Astrocyte (in vitro differentiated cells and primary cell): ENCODE measurements at regions not wholly inside any gene's neighbourhood (a gene's known extent, or its start where the extent isn't known, plus 50 kb on each side); places are given as distances from the start of the nearest gene placed in this dataset.
"Not testable (repeated sequence)": the region's sequence is repeated elsewhere in the genome, so short reads cannot be mapped to it uniquely, and the experiment has no call there.

ENCODE experiments used
- DNase-seq: peaks from one replicate; pipeline ENCODE4 v3.0.0-alpha.2; 2010; ENCODE audit warnings: low read depth
- FAIRE-seq: peaks from 2 replicates; lab custom pipeline; 2011; peaks lifted over from hg19 to GRCh38; lab: Jason Lieb, UNC
- H2AFZ ChIP-seq: 2 replicates; pipeline ENCODE4 v1.6.0; 2012; ENCODE audit warnings: low read depth, low read length, inconsistent platforms
- H3K27ac ChIP-seq: 2 replicates; pipeline ENCODE4 v1.5.1; 2011; ENCODE audit warnings: low read depth, low read length, inconsistent platforms
- H3K27me3 ChIP-seq: 2 replicates; pipeline ENCODE4 v1.6.0; 2011; ENCODE audit warnings: low read length, inconsistent platforms; ENCODE audit not compliant: insufficient read depth
- H3K36me3 ChIP-seq: 2 replicates; pipeline ENCODE4 v1.5.1; 2011; ENCODE audit warnings: low read length, inconsistent platforms; ENCODE audit not compliant: insufficient read depth
- H3K4me1 ChIP-seq: 2 replicates; pipeline ENCODE4 v1.5.1; 2011; ENCODE audit warnings: low read length, inconsistent platforms; ENCODE audit not compliant: insufficient read depth
- H3K4me2 ChIP-seq: 2 replicates; pipeline ENCODE4 v1.6.0; 2012; ENCODE audit warnings: low read length, inconsistent platforms
- H3K4me3 ChIP-seq: 2 replicates; pipeline ENCODE4 v1.5.1; 2011; ENCODE audit warnings: low read depth, mild to moderate bottlenecking, low read length, inconsistent platforms; ENCODE audit not compliant: insufficient read depth
- H3K79me2 ChIP-seq: 2 replicates; pipeline ENCODE4 v1.6.0; 2012; ENCODE audit warnings: mild to moderate bottlenecking, low read length, inconsistent platforms; ENCODE audit not compliant: insufficient read depth
- H3K9ac ChIP-seq: 2 replicates; pipeline ENCODE4 v1.6.0; 2012; ENCODE audit warnings: mild to moderate bottlenecking, low read length, inconsistent platforms
- H3K9me3 ChIP-seq: 2 replicates; pipeline ENCODE4 v1.5.1; 2012; ENCODE audit warnings: low read depth, mild to moderate bottlenecking, low read length, inconsistent platforms; ENCODE audit not compliant: insufficient read depth
- H4K20me1 ChIP-seq: 2 replicates; pipeline ENCODE4 v1.6.0; 2012; ENCODE audit warnings: low read length, inconsistent platforms; ENCODE audit not compliant: insufficient read depth
- H3K27ac Mint-ChIP-seq: one replicate; pipeline ENCODE4 v1.8.0; 2021; ENCODE audit warnings: mild to moderate bottlenecking, mixed read lengths; ENCODE audit not compliant: unreplicated experiment
- H3K27me3 Mint-ChIP-seq: one replicate; pipeline ENCODE4 v1.8.0; 2021; ENCODE audit warnings: low read depth, mixed read lengths; ENCODE audit not compliant: unreplicated experiment
- H3K36me3 Mint-ChIP-seq: one replicate; pipeline ENCODE4 v1.8.0; 2021; ENCODE audit warnings: low read depth, mixed read lengths; ENCODE audit not compliant: unreplicated experiment
- H3K4me1 Mint-ChIP-seq: one replicate; pipeline ENCODE4 v1.8.0; 2021; ENCODE audit warnings: low read depth, mixed read lengths; ENCODE audit not compliant: unreplicated experiment
- H3K4me3 Mint-ChIP-seq: one replicate; pipeline ENCODE4 v1.8.0; 2021; ENCODE audit warnings: mild to moderate bottlenecking, moderate library complexity, mixed read lengths; ENCODE audit not compliant: unreplicated experiment
- H3K9me3 Mint-ChIP-seq: one replicate; pipeline ENCODE4 v1.8.0; 2021; ENCODE audit warnings: mild to moderate bottlenecking, mixed read lengths; ENCODE audit not compliant: unreplicated experiment
- CTCF ChIP-seq: IDR thresholded peaks from 2 replicates; pipeline ENCODE4 v1.5.1; 2011; ENCODE audit warnings: low read depth, mild to moderate bottlenecking, inconsistent platforms, low read length, moderate library complexity; ENCODE audit not compliant: insufficient read depth
- EZH2 ChIP-seq: IDR thresholded peaks from 2 replicates; pipeline ENCODE4 v1.6.1; 2012; ENCODE audit warnings: mild to moderate bottlenecking, low read length, inconsistent platforms; ENCODE audit not compliant: insufficient read depth

GRCh38 chr3:66644549-66644948 is 143.7 kb upstream of the LRIG1 start:
- Mint-ChIP-seq H3K27me3 (no peaks in the 10 kb centered on the region), H3K9me3 (peaks cover 8% of the 10 kb centered on the region), H3K4me1 (peaks cover 5% of the 10 kb centered on the region), H3K36me3 (no peaks in the 10 kb centered on the region), H3K27ac (no peak overlapping the region), H3K4me3 (no peak overlapping the region)
- H3K9me3 ChIP-seq, result peaks cover 3% of the 10 kb centered on the region
- H3K4me2 ChIP-seq, result no peak overlapping the region
- H3K4me1 ChIP-seq, result no peaks in the 10 kb centered on the region
- H2AFZ ChIP-seq, result no peak overlapping the region
- H3K27ac ChIP-seq, result no peak overlapping the region
- no peaks in the 10 kb centered on the region for H4K20me1 ChIP-seq
- TF ChIP-seq EZH2, result no peak
- TF ChIP-seq CTCF, result no peak
- H3K36me3 ChIP-seq, result no peaks in the 10 kb centered on the region
- DNase-seq (no peak), FAIRE-seq (no peak)
- no peaks in the 10 kb centered on the region for H3K79me2 ChIP-seq
- no peak overlapping the region for H3K4me3 ChIP-seq
- H3K27me3 ChIP-seq, result no peaks in the 10 kb centered on the region
- no peak overlapping the region for H3K9ac ChIP-seq

- H2AFZ ChIP-seq, result no peak overlapping the region
- H3K79me2 ChIP-seq, result no peaks in the 10 kb centered on the region
- H3K4me3 Mint-ChIP-seq, result no peak overlapping the region
- no peaks in the 10 kb centered on the region for H3K36me3 Mint-ChIP-seq
- no peak overlapping the region for H3K4me3 ChIP-seq
- H3K27ac Mint-ChIP-seq, result no peak overlapping the region
- H3K27me3 Mint-ChIP-seq, result no peaks in the 10 kb centered on the region
- no peaks in the 10 kb centered on the region for H3K36me3 ChIP-seq
- no peak for TF ChIP-seq CTCF
- TF ChIP-seq EZH2, result no peak
- no peak for FAIRE-seq
- no peaks in the 10 kb centered on the region for H3K4me1 Mint-ChIP-seq
- no peak overlapping the region for H3K4me2 ChIP-seq
- H3K9me3 ChIP-seq, result peaks cover 3% of the 10 kb centered on the region
- H3K27ac ChIP-seq, result no peak overlapping the region
- peaks cover 10% of the 10 kb centered on the region for H3K9me3 Mint-ChIP-seq
- no peaks in the 10 kb centered on the region for H3K27me3 ChIP-seq
- no peaks in the 10 kb centered on the region for H4K20me1 ChIP-seq
- no peak for DNase-seq
- H3K9ac ChIP-seq, result no peak overlapping the region
- no peaks in the 10 kb centered on the region for H3K4me1 ChIP-seq
Observed at GRCh38 chr3:66648975-66649374, 148.2 kb upstream of the LRIG1 start.

GRCh38 chr3:66651520-66651919 is 150.7 kb upstream of the LRIG1 start:
- not testable (repeated sequence) for FAIRE-seq, H3K4me1 ChIP-seq, H3K36me3 Mint-ChIP-seq, H3K27ac Mint-ChIP-seq, H3K9ac ChIP-seq, H3K4me3 ChIP-seq, H3K27me3 Mint-ChIP-seq, H3K9me3 Mint-ChIP-seq, H3K4me2 ChIP-seq, H3K27ac ChIP-seq, H2AFZ ChIP-seq, H3K36me3 ChIP-seq, H3K79me2 ChIP-seq, H3K4me1 Mint-ChIP-seq, H3K27me3 ChIP-seq, H3K4me3 Mint-ChIP-seq, H4K20me1 ChIP-seq, H3K9me3 ChIP-seq, DNase-seq

- H3K4me2 ChIP-seq, H4K20me1 ChIP-seq, H3K36me3 ChIP-seq, DNase-seq, H3K4me3 Mint-ChIP-seq, H3K79me2 ChIP-seq, H2AFZ ChIP-seq, H3K27me3 Mint-ChIP-seq, H3K4me1 Mint-ChIP-seq, H3K9ac ChIP-seq, H3K9me3 ChIP-seq, H3K4me1 ChIP-seq, H3K27me3 ChIP-seq, H3K4me3 ChIP-seq, H3K36me3 Mint-ChIP-seq, H3K27ac Mint-ChIP-seq, H3K9me3 Mint-ChIP-seq, H3K27ac ChIP-seq, FAIRE-seq: not testable (repeated sequence)
Observed at GRCh38 chr3:66652100-66652499, 151.3 kb upstream of the LRIG1 start.
